GM21515 (cell line): ENCODE measurements at regions not wholly inside any gene's neighbourhood (a gene's known extent, or its start where the extent isn't known, plus 50 kb on each side); places are given as distances from the start of the nearest gene placed in this dataset.

Experiments used
- ATAC-seq: cut with Tn5 transposase; IDR thresholded peaks from one replicate; pipeline ENCODE4 v1.9.1; 2021; ENCODE audit not compliant: unreplicated experiment

DNA sequence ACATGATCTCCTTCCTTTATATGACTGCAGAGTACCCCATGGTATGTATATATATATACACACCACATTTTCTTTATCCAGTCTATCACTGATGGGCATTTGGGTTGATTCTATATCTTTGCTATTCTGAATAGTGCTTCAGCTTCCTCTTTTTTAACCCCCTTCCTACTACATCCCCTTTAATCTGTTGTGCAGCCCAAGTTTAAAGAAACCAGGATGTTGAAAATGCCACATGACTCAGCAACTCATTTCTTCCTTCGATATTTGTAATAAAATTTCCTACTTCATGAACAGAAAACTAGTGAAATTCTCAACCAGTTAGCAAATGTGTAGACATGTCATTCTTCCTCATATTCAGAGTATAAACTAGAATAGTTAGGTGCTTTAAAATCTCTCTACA, 1245.7 kb upstream of the SORCS1 start:
- no peak for ATAC-seq

DNA sequence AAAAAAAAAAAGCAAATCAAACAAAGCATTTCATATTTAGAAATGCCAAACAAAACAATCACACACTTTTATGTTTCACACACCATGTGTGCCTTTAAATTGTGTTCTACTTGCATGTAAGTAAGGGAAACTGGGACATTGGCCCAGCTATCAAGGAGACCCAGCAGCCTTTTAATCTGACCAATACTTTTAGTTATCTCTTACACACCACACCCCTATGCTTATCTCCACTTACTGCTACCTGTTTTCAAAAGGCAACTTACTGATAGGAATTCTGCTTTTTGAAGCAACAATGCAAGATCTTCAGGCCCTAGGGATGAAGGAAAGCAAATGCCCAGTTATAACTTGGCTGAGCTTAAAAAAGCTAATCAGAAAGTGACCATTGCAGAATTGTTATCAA, 1244.8 kb upstream of the SORCS1 start:
- no peak for ATAC-seq

DNA sequence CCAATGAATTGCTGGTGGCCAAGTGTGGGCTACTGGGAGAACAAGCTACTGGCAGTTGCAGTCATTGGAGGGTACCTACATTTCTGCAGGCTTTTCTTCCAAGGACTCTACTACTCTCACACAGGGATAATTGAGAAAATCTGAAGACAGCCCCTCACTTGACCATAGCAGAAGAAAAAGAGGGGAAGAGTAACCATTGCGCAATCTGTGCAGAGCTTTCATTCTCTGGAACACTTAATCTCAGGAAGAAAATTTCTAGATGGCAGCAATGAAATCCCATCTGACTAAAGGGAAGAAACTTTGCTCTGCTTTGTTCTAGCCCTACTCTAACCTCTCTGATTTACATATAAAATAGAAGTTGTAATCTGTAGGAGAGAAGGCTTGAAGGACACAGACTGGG, 1239.6 kb upstream of the SORCS1 start:
- ATAC-seq, result no peak

DNA sequence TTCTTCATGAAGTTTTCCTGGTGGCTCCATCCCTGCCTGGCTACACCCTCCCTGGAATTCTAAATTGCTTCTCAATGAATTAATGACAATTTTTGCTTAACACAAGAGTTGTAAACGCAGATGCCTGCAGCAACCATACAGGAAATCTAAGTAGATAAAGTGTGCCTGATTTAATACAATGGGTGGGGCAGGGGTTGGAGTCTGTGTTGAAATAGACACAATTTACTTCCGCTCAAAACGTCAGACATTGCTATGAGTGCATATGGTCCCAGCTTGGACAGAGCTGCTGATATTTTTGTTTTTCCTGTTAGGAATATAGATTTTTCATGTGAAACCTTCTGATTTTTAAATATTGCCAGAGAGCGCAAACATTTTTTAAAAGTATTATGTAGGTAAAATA, 1235.0 kb upstream of the SORCS1 start:
- no peak for ATAC-seq

DNA sequence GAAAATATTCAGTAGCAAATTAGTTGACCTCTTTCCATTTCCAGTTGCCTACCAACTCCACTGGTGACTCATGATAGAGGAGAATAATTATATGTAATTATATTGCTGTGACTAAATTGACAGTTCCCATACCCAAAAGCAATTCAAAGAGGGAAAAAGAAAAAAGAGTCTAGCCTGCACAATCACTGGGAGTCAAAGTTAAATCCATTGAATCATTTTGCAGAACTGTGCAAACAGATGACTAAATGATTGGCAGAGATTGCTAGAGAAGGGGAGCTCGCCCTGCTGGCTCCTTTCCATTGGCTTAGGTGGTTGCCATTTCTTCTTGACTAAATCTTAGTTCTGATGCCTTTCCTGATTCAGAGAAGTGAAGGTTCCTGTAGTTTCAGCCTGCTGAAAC, 1228.6 kb upstream of the SORCS1 start:
- ATAC-seq, result no peak

DNA sequence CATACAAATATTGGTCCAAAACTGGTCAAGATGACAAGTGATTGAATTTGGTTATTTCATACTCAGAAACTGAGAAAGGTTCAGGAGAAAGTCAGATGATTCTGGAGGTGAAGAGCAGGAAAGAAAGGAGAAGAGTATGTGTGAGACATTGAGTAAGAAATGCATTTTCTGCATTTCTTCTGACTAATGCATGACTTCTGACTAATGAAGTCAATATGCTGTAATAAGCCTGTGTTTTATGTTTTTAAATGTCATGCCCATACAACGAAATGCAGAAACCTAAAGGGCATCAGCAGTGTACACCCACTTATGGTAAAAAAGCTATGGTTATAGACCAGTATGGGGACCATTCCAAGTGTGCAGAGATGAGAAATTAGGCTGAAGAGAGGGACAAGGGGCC, 1227.8 kb upstream of the SORCS1 start:
- ATAC-seq, result no peak

DNA sequence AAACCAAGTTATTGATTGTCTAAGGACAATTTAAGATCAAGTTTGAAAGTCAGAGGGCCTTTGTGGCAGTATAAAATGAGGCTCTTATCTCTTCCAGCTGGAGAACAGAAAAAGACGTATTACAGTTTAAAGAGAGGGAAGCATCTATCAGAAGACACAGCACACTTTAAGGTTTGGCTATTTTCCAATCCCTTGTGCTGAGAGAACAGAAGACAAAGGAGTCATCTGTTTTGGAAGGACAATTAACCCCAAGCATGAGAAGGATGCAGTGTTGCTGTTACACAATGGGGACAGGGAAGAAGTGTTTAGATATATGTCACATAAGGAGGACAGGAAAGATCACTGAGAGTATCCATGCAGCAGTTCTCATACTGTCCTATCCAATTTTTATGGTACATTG, 1224.2 kb upstream of the SORCS1 start:
- no peak for ATAC-seq

DNA sequence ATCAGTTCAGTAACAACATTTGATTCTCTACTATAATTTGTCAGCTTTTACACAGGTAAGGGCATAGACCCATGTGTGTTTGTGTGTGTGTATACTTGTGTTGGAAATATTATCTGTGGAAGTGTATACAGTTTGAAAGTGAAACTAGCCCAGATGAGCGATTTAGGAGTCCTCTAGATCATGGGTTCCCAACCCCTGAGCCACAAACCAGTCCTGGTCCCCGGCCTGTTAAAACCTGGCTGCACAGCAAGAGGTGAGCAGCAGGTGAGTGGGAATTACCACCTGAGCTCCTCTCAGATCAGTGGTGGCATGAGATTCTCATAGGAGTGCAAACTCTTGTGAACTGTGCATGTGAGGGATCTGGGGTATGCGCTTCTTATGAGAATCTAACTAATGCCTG, 1221.5 kb upstream of the SORCS1 start:
- ATAC-seq, result no peak

DNA sequence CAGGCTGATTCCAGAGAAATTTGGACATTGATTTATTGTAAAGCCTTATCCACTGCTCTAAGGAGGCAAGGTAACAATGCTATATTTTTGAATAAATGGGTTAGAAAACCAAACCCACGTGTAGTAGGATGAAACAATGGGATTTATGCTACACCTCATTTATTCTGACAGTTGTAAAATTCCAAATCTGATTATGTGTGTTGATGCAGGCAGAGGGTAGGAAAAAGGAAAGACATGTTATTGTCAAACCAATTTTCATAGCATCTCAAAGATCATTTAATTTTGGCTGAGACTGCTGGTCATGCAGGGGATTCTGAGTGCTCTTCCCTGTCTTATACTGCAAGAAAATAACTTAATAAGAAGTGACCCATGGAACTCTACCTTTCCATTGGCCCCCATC, 1219.9 kb upstream of the SORCS1 start:
- no peak for ATAC-seq

DNA sequence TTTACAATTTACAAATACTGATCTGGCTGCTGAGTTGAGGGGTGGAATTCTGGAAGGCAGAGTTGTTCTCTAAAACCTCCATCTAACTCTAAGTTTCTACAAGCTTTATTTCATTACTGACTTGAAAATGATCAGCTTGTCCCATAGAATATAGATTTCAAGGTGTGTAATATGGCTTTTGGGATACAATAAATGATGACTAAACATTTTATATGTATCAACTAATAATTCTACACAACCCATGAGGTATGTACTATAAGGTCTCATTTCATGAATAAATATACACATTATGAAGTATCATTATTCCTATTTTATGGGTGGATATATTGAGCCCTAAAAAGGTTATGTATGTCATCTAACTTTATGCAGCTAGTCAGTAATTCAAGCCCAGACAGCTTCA, 1214.3 kb upstream of the SORCS1 start:
- ATAC-seq, result no peak

DNA sequence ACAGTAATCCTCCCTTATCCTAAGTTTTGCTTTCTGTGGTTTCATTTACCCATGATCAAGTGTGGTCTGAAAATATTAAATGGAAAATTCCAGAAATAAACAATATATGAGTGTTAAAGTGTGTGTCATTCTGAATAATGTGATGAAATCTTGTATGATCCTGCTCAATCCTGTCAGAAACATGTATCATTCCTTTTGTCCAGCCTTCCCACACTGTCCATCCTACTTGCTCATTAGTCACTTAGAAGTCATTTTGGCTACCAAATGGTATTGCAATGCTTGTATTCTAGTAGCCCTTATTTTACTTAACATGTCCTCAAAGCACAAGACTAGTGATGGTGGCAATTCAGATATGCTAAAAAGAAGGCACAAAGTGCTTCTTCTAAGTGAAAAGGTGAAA, 1211.2 kb upstream of the SORCS1 start:
- no peak for ATAC-seq

DNA sequence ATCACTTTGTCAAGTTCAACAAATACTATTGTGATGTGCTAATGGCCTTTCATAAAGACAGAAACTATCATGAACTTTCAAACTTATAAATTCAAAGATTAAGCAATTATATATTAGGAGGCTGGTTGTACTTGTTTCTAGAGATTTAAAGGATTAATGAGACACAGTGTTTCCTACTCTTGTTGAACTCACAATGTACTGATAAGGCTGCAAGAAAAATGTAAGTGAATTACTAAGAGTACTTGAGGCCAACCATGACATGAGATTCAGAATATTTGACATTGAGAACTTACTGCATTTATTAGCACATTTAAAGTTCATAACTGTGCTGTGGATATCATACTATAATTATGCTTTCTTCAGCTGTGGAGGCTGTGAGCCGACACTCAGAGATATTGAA, 1210.5 kb upstream of the SORCS1 start:
- ATAC-seq, result no peak

DNA sequence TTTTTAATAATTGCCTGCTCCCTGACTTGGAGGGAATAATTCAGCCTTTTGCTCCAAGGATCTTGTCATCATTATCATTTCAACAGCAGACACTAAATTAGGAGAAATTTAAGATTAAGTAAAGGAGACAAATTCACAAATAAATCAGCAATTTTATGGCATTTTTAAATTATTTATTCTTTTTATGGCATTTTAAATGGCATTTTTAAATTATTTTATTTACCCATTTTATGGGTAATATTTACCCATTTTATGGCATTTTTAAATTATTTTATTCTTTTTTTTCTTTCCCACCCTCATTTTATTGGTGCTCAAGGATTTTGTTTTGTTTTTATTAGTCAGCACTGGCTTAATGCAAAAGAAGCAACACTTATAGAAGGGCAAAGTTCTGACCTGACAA, 1201.0 kb upstream of the SORCS1 start:
- no peak for ATAC-seq

DNA sequence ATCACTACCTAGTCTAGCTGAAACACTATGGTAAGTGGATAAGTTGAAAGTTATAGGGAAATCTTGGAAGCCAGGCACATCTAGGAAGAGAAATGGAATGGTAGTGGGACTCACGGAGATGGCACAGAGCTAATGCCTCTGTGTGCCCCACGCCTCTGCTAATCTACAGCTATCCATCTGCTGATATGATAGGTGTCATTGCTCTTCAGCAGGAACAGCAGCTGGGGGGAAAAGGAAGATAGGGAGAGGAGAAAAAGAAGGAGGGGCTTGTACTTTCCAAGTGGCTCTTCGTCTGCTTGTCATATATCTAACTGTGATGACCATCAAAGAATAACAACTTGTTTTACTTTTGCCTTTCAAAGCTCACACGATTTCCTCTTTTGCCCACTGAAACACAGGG, 1199.1 kb upstream of the SORCS1 start:
- no peak for ATAC-seq

DNA sequence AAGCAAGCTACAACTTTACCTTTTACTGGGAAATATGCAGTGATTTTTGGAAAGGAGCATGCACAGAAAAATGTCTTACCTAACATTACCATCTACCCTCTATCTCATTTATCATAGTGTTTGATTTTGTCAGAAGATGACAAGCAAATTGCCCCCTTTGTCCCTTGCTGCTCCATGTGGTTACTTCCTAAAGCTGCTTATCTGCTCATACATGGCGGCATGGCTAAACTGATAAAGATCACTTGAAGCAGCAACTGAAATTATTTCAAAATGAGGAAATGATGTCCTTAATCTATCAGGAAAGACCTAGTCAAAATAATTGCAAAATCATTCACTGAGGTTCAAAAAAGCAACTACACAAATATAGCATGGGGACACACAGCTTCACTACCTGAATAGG, 1198.5 kb upstream of the SORCS1 start:
- ATAC-seq, result no peak

DNA sequence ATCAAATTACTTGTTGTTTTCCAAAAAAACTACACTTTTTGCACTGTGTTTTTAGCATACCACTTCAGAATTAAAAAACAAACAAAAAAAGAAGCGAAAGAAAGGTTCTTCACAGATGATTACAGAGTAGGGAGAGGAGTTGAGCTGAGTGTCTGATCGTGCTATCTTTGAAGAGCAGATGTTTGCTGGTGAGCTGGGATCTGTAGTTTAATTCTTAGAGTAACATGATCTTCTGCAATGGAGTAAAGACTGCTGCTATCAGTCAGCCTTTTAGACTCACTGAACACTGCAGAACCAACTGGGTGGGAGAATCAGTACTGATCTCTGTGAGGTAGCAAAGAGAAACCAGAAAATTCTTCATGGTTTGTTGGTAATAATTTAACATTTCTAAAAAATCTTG, 1197.8 kb upstream of the SORCS1 start:
- ATAC-seq, result no peak

DNA sequence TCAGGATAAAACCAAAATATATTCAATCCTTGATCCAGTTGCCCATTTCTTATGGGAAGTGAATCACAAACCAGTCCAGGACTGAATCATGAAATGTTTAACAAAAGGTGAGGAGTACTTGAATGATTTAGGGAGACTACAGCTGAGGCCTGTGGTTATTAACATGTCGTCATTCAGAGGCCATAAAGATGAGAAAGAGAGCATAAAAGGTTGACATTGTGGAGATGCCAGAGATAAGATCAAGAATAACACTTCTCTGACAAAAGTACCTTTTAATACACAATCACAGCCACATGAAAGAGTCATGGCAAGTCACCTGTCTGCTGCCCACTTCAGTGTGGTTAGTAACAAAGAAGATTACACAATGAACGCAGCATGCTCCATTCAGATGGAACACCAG, 1195.7 kb upstream of the SORCS1 start:
- ATAC-seq, result no peak

DNA sequence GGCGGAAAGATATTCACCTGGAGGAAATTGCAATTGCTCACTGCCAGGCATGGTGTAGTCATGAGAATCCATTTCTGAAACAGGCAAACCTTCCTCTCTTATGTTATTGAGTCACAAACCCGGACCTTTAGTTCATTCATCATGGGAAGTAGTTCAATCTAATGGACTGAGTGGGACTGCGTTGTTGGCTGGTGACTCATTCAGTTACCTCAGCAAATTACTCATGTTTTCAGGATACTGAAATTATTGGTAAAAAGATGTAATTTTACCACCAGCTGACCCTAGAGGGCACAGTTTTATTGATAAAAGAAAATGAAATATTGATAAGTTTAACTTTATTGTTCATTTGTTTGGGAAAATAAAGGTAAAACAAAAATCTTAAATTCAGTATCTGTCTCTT, 1194.4 kb upstream of the SORCS1 start:
- ATAC-seq, result no peak

DNA sequence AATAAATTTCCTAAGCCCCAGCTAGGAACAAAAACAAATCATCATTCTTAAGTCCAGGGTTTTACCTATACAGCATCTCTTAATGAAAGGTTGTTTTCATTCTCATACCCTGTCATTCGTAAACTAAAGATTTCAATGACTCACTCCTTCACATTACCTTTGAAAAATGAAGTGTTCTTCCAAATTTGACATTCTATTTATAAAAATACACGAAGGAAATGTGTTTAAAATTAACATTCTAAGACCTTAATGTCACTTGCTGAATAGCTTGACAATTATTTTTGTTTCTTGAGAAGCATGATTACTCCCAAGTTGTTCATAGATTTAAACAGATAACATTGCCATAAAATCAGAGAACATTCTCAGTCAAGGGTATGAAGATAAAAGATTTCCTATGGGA, 1188.3 kb upstream of the SORCS1 start:
- ATAC-seq, result no peak

DNA sequence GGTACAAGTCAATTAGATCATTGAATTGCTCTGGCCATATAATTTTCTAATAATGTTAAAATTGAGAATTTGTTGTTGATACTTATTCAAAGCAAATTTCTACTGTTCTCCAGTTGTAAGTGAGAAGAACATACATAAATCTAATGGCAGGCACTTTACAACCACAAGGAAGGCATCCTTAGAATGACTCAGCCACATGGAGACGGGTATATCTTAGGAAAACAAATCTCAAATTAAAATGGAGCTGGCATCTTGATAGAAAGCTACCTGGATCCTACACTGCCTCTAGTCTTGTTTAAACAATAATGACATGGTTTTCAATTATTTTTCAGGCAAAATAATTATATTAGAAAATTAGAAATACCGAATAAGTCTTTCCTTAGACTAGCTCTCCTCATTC, 1183.7 kb upstream of the SORCS1 start:
- no peak for ATAC-seq

DNA sequence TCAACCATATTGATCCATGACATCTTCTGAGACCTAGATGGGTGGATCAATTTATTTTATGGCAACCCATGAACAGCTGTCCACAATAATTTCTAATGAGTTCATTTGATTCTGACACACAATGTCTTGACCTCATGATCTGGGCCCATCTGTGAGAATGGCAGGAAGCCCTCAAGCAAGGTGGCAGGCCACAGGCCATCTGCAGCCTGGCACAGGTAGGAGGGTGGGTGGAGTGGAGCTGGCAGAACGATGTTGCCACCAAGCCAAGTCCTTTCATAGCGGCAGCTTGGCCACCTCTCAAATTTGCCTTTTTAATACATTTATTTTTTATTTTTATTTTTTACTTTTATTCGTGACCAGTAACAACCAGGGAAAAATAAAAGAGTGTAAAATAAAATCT, 1181.6 kb upstream of the SORCS1 start:
- no peak for ATAC-seq

DNA sequence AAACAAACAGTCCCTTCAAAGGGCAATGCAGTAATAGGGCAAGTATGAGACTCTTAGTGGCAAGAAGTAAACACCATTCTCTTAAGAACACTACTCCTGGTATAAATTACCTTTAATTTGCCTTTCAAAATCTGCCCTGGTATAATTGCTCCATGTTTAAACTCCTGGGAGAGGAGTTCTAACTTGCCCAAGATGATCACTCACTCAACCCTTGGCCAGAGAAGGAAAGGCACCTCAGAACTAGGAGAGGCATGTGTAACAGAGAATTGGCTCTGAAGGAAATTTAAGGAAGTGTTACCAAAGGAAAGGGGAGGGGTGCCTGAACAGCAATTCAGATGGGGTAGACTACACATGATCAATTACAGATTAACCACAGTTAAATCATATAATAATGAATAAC, 1173.6 kb upstream of the SORCS1 start:
- ATAC-seq, result no peak

DNA sequence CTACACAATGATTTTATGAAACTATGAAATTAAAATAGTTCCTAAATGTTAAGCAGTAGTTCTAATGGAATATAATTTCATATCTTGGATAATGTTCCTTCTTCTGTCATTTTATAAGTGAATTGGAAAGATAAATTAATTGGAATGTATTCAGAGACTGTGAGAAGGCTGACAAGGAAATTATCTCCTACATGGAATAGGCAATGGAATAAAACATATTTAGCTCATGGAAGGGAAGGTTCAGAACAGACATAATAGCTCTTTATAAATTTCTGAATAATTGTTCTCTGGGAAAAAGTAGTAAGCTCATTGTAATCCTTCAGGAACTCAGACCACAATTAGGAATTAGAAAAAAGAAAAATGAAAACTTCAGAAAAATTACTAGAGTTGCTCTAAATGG, 1172.3 kb upstream of the SORCS1 start:
- ATAC-seq, result no peak

DNA sequence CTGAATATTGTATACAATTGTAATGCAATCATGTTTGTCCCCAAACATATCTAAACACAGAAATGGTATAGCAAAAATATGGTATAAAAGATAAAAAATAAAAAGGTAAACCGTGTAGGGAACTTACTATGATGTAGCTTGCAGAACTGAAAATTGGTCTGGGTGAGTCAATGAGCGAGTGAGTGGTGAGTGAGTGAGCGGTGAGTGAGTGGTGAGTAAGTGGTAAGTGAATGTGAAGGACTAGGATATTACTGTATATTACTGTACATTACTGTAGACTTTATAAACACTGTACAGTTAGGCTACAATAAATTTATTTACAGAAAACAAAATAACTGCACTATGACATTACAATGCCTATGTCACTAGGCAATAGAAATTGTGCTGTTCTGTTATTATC, 1163.2 kb upstream of the SORCS1 start:
- no peak for ATAC-seq
